PC-3 (cell line): ENCODE measurements at regions not wholly inside any gene's neighbourhood (a gene's known extent, or its start where the extent isn't known, plus 50 kb on each side); places are given as distances from the start of the nearest gene placed in this dataset.
A peak's percentile ranks its signal among the peaks of the same experiment; 100 is the strongest.

Experiments used
- ATAC-seq: fragments of 200-7000 bp; cut with Tn5 transposase; 2 replicates; pipeline ENCODE4 v1.9.1; 2020; ENCODE audit warnings: mild to moderate bottlenecking, moderate library complexity
- BruUV-seq: library from RNA; stranded (reverse); fragments of 400-500 nt; replicated peaks from 2 replicates; lab custom pipeline; 2021; lab: Mats Ljungman, UMichigan
- CTCF ChIA-PET: fragments of 300-600 bp; sonication (Branson Sonifier 250); formaldehyde crosslinking; loops from one replicate; lab custom pipeline; 2022; ENCODE audit warnings: antibody characterized with exemption; lab: Charles Lee
- POLR2A ChIA-PET: fragments of 300-600 bp; sonication (Branson Sonifier 250); formaldehyde crosslinking; loops from one replicate; lab custom pipeline; 2022; ENCODE audit warnings: antibody characterized with exemption; ENCODE audit not compliant: unreplicated experiment; lab: Charles Lee
- DNase-seq: peaks from one replicate; pipeline ENCODE4 v3.0.0-alpha.2; 2015
- H2AFZ ChIP-seq: fragments of 300-600 bp; sonication (generic); 2 replicates; pipeline ENCODE4 v1.6.0; 2016; ENCODE audit warnings: antibody characterized with exemption, low read length
- H3F3A ChIP-seq: fragments of 300-600 bp; sonication (generic); one replicate; pipeline ENCODE4 v1.6.0; 2017; ENCODE audit warnings: antibody characterized with exemption, low read length, control low read depth, mild to moderate bottlenecking; ENCODE audit not compliant: unreplicated experiment
- H3K27ac ChIP-seq: fragments of 300-600 bp; sonication (generic); 2 replicates; pipeline ENCODE4 v1.5.1; 2016; ENCODE audit warnings: mild to moderate bottlenecking, low read length
- H3K27me3 ChIP-seq: fragments of 300-600 bp; sonication (generic); 2 replicates; pipeline ENCODE4 v1.6.1; 2016; ENCODE audit warnings: low read length, mixed read lengths
- H3K36me3 ChIP-seq: fragments of 300-600 bp; sonication (generic); 2 replicates; pipeline ENCODE4 v1.6.1; 2016; ENCODE audit warnings: low read depth, mixed run types, low read length, mixed read lengths
- H3K4me1 ChIP-seq: fragments of 300-600 bp; sonication (generic); 2 replicates; pipeline ENCODE4 v1.5.1; 2016; ENCODE audit warnings: low read length; ENCODE audit not compliant: insufficient read depth
- H3K4me2 ChIP-seq: fragments of 300-600 bp; sonication (generic); 2 replicates; pipeline ENCODE4 v1.6.0; 2016; ENCODE audit warnings: low read length
- H3K4me3 ChIP-seq: fragments of 300-600 bp; sonication (generic); 2 replicates; pipeline ENCODE4 v1.5.1; 2016; ENCODE audit warnings: mild to moderate bottlenecking, low read length, mixed read lengths
- H3K79me2 ChIP-seq: fragments of 300-600 bp; sonication (generic); 2 replicates; pipeline ENCODE4 v1.6.1; 2017; ENCODE audit warnings: low read length, mixed read lengths
- H3K9ac ChIP-seq: fragments of 300-600 bp; sonication (generic); 2 replicates; pipeline ENCODE4 v1.6.0; 2016; ENCODE audit warnings: mild to moderate bottlenecking, low read length
- H3K9me2 ChIP-seq: fragments of 300-600 bp; sonication (generic); replicated peaks from 2 replicates; pipeline ENCODE4 v1.6.1; 2016; ENCODE audit warnings: mixed run types, low read length, mixed read lengths
- H3K9me3 ChIP-seq: fragments of 300-600 bp; sonication (generic); 2 replicates; pipeline ENCODE4 v1.6.1; 2016; ENCODE audit warnings: low read length, mixed read lengths
- H4K20me1 ChIP-seq: fragments of 300-600 bp; sonication (generic); 2 replicates; pipeline ENCODE4 v1.6.1; 2016; ENCODE audit warnings: low read length, mixed read lengths
- EZH2 ChIP-seq: fragments of 300-600 bp; sonication (generic); IDR thresholded peaks from one replicate; pipeline ENCODE4 v1.6.1; 2017; ENCODE audit warnings: antibody characterized with exemption, mild to moderate bottlenecking, low read length; ENCODE audit not compliant: unreplicated experiment
- EZH2phosphoT487 ChIP-seq: fragments of 300-600 bp; sonication (generic); IDR thresholded peaks from 2 replicates; pipeline ENCODE4 v1.6.1; 2018; ENCODE audit warnings: mild to moderate bottlenecking, antibody characterized with exemption, low read length, borderline replicate concordance
- intact Hi-C: fragments of 100-400 bp; cut with micrococcal nuclease; formaldehyde crosslinking; loops from 2 replicates; pipeline ENCODE4 v1.9.0; 2023
- TF ChIP-seq, protein P1 (sequence below): fragments of 300-600 bp; sonication (generic); conservative IDR thresholded peaks from 2 replicates; pipeline ENCODE4 v1.5.1; 2017; ENCODE audit warnings: antibody characterized with exemption, low read depth, mild to moderate bottlenecking, low read length

GRCh38 chr17:68684949-68685357, 83.8 kb upstream of the FAM20A start:
- DNase-seq (no peak), ATAC-seq (no peak)
- Histone ChIP-seq H3K9me2 (no peaks in the 10 kb centered on the region), H4K20me1 (no peaks in the 10 kb centered on the region), H3K4me3 (no peak overlapping the region), H3K4me2 (no peak overlapping the region), H3K27me3 (peaks cover 1% of the 10 kb centered on the region; the same call in 1 of the 2 replicates), H2AFZ (no peak overlapping the region), H3K36me3 (no peaks in the 10 kb centered on the region), H3K79me2 (no peaks in the 10 kb centered on the region), H3K4me1 (no peaks in the 10 kb centered on the region), H3K9me3 (no peaks in the 10 kb centered on the region), H3F3A (no peaks in the 10 kb centered on the region), H3K27ac (no peak overlapping the region), H3K9ac (no peak overlapping the region)
- CTCF ChIA-PET, result no interaction called here
- POLR2A ChIA-PET, result no interaction called here
- TF ChIP-seq EZH2, result no peak
- no peak for TF ChIP-seq EZH2phosphoT487
- TF ChIP-seq, protein P1, sequence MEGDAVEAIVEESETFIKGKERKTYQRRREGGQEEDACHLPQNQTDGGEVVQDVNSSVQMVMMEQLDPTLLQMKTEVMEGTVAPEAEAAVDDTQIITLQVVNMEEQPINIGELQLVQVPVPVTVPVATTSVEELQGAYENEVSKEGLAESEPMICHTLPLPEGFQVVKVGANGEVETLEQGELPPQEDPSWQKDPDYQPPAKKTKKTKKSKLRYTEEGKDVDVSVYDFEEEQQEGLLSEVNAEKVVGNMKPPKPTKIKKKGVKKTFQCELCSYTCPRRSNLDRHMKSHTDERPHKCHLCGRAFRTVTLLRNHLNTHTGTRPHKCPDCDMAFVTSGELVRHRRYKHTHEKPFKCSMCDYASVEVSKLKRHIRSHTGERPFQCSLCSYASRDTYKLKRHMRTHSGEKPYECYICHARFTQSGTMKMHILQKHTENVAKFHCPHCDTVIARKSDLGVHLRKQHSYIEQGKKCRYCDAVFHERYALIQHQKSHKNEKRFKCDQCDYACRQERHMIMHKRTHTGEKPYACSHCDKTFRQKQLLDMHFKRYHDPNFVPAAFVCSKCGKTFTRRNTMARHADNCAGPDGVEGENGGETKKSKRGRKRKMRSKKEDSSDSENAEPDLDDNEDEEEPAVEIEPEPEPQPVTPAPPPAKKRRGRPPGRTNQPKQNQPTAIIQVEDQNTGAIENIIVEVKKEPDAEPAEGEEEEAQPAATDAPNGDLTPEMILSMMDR, result no peak
- BruUV-seq, result no TSS peak
- intact Hi-C loops, result no loop called here

DNA sequence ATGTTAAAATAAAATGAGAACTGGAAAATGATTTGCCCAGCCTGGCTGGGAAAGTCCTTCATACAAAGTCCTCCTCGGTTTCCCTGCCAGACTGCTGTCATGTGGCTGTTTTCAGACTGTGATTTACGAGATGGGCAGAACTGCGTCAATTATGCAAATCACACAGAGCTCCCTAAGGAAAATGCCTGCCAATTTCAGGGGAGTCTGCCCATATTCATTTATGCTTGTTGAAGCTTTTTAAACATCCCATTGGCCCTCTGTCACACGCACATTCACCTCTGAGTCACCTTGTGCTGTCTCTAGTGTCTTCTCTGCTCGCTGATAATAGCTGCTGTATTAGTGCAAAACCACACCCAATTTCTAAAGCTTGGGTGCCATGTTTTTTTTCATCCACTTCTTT, 81.7 kb upstream of the FAM20A start:
- no peaks in the 10 kb centered on the region for H3K4me1 ChIP-seq
- H3K36me3 ChIP-seq, result no peaks in the 10 kb centered on the region
- no peaks in the 10 kb centered on the region for H3K9me3 ChIP-seq
- no peaks in the 10 kb centered on the region for H4K20me1 ChIP-seq
- no TSS peak for BruUV-seq
- ATAC-seq (peak; percentile 22; the same call in 1 of the 2 replicates), DNase-seq (no peak)
- TF ChIP-seq EZH2, result no peak
- TF ChIP-seq EZH2phosphoT487, result no peak
- TF ChIP-seq, protein P1, result no peak
- no peak overlapping the region for H3K4me3 ChIP-seq
- 0 out of 2 replicates have a peak, but pooled peaks cover 5% of the 10 kb centered on the region for H3K9me2 ChIP-seq
- intact Hi-C loops, result no loop called here
- peaks cover 11% of the 10 kb centered on the region; the same call in 1 of the 2 replicates for H3K27me3 ChIP-seq
- no peak overlapping the region for H3K9ac ChIP-seq
- CTCF ChIA-PET, result no interaction called here
- POLR2A ChIA-PET, result interaction anchor here (0.6 kb wide), 1 partner anchor 208 kb away, joined by 3 read pairs; no protein-coding TSS in a partner anchor
- no peaks in the 10 kb centered on the region for H3F3A ChIP-seq
- H3K79me2 ChIP-seq, result no peaks in the 10 kb centered on the region
- H3K27ac ChIP-seq, result no peak overlapping the region
- H2AFZ ChIP-seq, result no peak overlapping the region
- H3K4me2 ChIP-seq, result no peak overlapping the region

DNA sequence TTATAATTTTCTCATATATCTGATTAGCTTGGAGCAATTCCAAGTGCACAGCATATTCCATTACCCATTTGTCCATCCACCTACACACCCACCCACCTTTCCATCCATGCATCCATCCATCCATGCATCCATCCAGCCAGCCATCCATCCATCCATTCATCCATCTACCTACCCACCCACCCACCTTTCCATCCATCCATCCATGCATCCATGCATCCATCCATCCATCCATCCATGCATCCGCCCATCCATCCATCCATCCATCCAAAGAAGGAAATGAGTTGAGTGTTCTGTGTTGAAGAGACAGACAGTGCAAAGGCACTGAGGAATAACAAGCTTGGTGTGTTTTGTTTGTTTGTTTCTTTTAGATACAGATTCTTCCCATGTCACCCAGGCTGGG, 78.7 kb upstream of the FAM20A start:
- intact Hi-C loops, result loop anchor here (5.0 kb wide), 1 partner anchor 57 kb away; no protein-coding TSS in a partner anchor
- TF ChIP-seq EZH2 (no peak), EZH2phosphoT487 (no peak)
- TF ChIP-seq, protein P1, result no peak
- Histone ChIP-seq H3K27me3 (peaks cover 34% of the 10 kb centered on the region), H3K27ac (no peak overlapping the region), H3K9me2 (0 out of 2 replicates have a peak, but pooled peaks cover 5% of the 10 kb centered on the region), H3K36me3 (no peaks in the 10 kb centered on the region), H2AFZ (no peak overlapping the region), H3F3A (no peaks in the 10 kb centered on the region), H3K4me2 (no peak overlapping the region), H3K4me3 (no peak overlapping the region), H3K9ac (no peak overlapping the region), H3K9me3 (no peaks in the 10 kb centered on the region), H4K20me1 (no peaks in the 10 kb centered on the region), H3K79me2 (no peaks in the 10 kb centered on the region), H3K4me1 (no peaks in the 10 kb centered on the region)
- ChIA-PET POLR2A (no interaction called here), CTCF (no interaction called here)
- no TSS peak for BruUV-seq
- DNase-seq (no peak), ATAC-seq (no peak)
